22Rv1 (cell line): ENCODE measurements at regions not wholly inside any gene's neighbourhood (a gene's known extent, or its start where the extent isn't known, plus 50 kb on each side); places are given as distances from the start of the nearest gene placed in this dataset.

Experiments used
- H3K27ac ChIP-seq: fragments of 450-650 bp; 2 replicates; pipeline ENCODE4 v1.5.1; 2017
- CTCF ChIP-seq: fragments of 450-650 bp; IDR thresholded peaks from 2 replicates; pipeline ENCODE4 v1.5.1; 2017; ENCODE audit warnings: mild to moderate bottlenecking
- ZFX ChIP-seq: fragments of 450-650 bp; IDR thresholded peaks from 2 replicates; pipeline ENCODE4 v1.6.1; 2017; ENCODE audit warnings: antibody characterized with exemption, borderline replicate concordance

GRCh38 chr5:155727512-155728145, 599.3 kb upstream of the SGCD start:
- no peak for TF ChIP-seq CTCF
- no peak for TF ChIP-seq ZFX
- no peak overlapping the region for H3K27ac ChIP-seq

GRCh38 chr5:155728146-155728856, 598.7 kb upstream of the SGCD start:
- H3K27ac ChIP-seq: no peak overlapping the region
- TF ChIP-seq CTCF: peak; percentile 33
- no peak for TF ChIP-seq ZFX

- no peak overlapping the region for H3K27ac ChIP-seq
- TF ChIP-seq ZFX (no peak), CTCF (no peak; the same call in 1 of the 2 replicates)
These were observed 597.9 kb upstream of the SGCD start for GRCh38 chr5:155728857-155729683.

- TF ChIP-seq ZFX (no peak), CTCF (no peak)
- no peak overlapping the region for H3K27ac ChIP-seq
These were observed 597.3 kb upstream of the SGCD start for GRCh38 chr5:155729684-155730059.

- no peak overlapping the region for H3K27ac ChIP-seq
- TF ChIP-seq ZFX (no peak), CTCF (no peak)
These were observed 594.2 kb upstream of the SGCD start for GRCh38 chr5:155732587-155733376.

GRCh38 chr5:155733935-155734334, 593.0 kb upstream of the SGCD start:
- no peak overlapping the region for H3K27ac ChIP-seq
- TF ChIP-seq ZFX (no peak), CTCF (no peak)
